ENCODE measurements at regions not wholly inside any gene's neighbourhood (a gene's known extent, or its start where the extent isn't known, plus 50 kb on each side); places are given as distances from the start of the nearest gene placed in this dataset.
"Not testable (repeated sequence)": the region's sequence is repeated elsewhere in the genome, so short reads cannot be mapped to it uniquely, and the experiment has no call there.

GRCh38 chr9:96156171-96156974 lies 145.6 kb downstream of the HSD17B3 start:
- no peak for DNase-seq

- DNase-seq: no peak
Measured at GRCh38 chr9:96154081-96154480, 147.9 kb downstream of the HSD17B3 start.

DNA sequence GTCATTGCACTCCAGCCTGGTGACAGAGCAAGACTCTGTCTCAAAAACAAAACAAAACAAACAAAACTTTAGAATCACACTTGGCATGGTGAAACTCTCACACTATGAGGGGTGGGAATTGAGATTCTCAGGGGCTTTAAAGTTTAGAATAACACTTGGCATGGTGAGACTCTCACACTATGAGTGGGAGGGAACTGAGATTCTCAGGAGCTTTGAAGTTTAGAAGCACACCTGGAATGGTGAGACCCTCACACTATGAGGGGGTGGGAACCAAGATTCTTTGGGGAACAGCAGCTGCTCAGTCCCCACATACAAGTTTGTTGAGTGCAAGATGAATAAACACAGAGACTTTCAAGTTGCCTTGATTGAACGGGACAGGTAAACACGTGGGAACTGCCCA lies 149.4 kb downstream of the HSD17B3 start:
- no peak for DNase-seq

GRCh38 chr9:96150324-96151227 lies 151.4 kb downstream of the HSD17B3 start:
- peak; percentile 39 for DNase-seq

- DNase-seq: peak; percentile 9
Measured at GRCh38 chr9:96149533-96150280, 152.3 kb downstream of the HSD17B3 start.

DNA sequence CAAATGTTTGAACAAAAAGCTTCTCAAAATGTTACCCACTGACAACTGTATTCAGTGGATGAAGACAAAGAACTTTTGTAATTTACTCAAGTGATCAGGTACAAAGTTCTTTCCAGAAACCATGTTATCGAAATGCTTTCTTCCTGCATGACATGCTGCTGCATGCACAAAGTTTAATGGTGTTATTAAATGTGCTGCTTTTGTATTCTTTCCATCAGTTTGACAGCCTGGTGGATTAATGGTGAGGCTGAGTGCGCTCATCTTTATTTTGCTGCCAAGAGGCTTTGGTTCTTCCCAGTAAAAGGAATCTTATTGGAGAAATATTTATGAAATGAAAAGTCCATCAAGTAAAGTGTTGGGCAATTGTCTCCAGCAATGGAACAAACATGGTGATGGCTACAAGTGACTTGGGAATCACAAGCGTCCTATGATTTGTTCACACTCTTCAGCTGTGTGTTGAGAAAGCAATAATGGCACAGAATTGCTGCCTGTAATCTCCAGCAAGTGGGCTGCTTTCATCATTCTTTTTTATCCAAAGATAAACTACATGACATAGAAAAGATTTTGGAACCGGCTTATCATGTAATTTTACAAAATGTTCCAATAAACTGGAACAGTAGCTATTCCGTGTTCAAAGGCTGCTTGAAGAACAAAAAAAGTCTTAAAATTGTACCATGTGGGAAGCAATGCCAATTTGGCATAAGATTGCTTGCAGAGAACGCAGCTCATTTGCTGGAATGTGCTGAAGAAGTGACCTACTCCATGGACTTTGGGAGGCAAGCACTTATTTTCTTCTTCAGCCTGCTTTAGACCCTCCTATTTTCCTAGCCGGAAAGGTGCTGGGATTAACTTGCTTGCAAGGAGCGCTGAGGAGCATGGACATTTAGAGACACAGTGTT lies 153.1 kb downstream of the HSD17B3 start:
- no peak for DNase-seq

DNA sequence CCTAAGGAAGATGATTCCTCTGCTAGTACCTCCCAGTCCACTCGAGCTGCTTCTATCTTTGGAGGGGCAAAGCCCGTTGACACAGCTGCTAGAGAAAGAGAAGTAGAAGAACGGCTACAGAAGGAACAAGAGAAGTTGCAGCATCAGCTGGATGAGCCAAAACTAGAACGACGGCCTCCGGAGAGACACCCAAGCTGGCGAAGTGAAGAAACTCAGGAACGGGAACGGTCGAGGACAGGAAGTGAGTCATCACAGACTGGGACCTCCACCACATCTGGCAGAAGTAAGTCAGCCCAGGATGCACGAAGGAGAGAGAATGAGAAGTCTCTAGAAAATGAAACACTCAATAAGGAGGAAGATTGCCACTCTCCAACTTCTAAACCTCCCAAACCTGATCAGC lies 154.9 kb downstream of the HSD17B3 start:
- DNase-seq: not testable (repeated sequence)

GRCh38 chr9:96141666-96142065 lies 160.3 kb downstream of the HSD17B3 start:
- no peak for DNase-seq

DNA sequence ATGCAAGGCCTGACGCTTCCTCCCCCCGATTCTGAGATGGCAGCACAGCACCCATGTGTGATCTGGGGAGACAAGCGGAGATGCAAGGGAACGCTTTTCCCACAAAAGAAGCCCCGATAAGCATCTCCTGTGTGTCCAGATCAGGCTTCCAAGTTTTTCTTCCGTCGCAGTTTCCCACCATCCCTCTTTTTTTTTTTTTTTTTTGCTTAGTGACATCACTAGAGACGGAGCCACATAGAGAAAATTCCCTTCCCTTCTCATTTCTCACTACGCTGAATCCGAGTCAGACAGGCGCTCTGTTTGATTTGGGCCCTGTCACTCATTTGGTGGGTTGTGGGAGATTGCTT lies 160.9 kb downstream of the HSD17B3 start:
- DNase-seq: no peak

- DNase-seq: no peak
Measured at GRCh38 chr9:96140296-96141127, 161.5 kb downstream of the HSD17B3 start.

- DNase-seq: no peak
Measured at GRCh38 chr9:96139592-96140295, 162.2 kb downstream of the HSD17B3 start.

- DNase-seq: no peak
Measured at GRCh38 chr9:96138616-96139015, 163.4 kb downstream of the HSD17B3 start.

- no peak for DNase-seq
Measured at GRCh38 chr9:96137671-96138429, 164.1 kb downstream of the HSD17B3 start.

GRCh38 chr9:96136992-96137670 lies 164.8 kb downstream of the HSD17B3 start:
- no peak for DNase-seq

DNA sequence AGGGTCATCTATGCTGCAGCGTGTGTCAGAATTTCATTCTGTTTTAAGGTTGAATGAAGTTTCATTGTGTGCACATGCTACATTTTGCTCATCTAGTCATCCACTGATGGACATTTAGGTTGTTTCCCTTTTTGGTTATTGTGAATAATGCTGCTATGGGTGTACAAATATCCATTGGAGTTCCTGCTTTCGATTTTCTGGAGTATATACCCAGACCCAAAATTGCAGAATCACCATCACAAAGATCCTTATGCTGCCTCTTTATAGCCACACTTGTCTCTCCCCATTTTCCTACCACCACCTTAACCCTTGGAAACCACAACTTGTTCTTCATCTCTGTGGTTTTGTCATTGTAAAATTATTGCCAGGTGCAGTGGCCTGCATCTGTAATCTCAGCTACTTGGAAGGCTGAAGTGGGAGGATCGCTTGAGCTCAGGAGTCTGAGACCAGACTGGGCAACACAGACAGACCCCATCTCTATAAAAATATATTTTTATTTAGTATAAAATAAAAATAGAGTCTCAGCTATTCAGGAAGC lies 166.2 kb downstream of the HSD17B3 start:
- no peak for DNase-seq

DNA sequence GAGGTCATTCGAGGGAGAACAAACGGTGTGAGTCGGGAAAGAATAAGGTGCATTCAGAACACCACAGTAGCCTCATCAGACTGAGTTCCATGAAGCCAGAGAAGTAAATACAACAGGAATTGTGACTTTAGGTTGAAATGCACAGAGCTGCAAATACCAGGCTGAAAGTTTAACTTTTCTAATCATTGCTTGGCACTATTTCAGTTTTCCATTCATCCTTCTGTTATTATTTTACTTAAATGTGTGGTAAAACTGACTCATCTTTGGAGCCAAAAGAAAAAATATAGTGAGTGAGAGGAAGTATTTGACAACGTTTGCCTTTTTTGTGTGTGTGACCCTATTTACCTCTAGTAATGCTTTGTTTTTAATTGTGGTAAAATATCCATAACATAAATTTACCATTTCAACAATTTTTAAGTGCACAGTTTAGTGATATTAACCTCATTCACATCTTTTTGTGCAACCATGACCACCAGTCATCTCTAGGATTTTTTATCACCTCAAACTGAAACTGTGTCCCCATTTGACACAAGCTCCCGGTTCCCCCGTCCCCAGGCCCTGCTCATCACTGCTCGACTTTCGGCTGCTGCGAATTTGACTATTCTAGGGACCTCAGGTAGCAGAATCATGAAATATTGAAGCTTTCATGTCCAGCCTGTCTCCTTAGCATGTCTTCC lies 166.8 kb downstream of the HSD17B3 start:
- DNase-seq: no peak

DNA sequence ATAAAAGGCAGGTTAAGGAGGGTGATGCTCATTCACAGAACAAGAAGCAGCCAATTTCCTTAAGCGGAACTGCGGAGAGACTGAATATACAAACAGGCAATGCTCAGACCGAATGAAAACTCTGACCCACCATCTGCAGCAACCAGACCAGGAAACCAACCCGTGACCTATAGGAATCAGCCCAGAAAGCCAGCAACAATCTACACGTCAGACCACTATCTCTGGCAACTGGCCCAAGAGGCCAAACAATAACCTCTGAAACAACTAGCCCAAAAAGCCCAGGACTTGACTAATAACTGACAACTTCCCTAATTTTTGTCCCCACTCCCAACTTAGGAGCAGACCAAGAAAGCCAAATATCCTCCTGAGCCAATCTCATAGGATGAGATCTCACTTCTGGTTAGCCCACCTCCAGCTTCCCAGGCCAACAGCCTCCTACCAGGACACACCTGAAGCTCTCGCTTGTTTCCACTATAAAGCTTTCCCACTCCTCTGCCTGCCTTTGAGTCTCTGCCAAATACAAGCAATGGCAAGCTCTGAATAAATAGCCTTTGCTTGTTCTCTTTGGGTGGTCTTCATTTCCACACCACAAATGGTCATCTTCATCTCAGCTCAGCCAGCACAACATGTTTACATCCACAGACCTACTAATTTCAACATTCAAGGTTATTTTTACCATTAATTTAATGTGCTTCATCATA lies 168.5 kb downstream of the HSD17B3 start:
- no peak for DNase-seq

GRCh38 chr9:96131825-96132224 lies 170.2 kb downstream of the HSD17B3 start:
- DNase-seq: no peak
